ENCODE measurements at regions not wholly inside any gene's neighbourhood (a gene's known extent, or its start where the extent isn't known, plus 50 kb on each side); places are given as distances from the start of the nearest gene placed in this dataset.

DNA sequence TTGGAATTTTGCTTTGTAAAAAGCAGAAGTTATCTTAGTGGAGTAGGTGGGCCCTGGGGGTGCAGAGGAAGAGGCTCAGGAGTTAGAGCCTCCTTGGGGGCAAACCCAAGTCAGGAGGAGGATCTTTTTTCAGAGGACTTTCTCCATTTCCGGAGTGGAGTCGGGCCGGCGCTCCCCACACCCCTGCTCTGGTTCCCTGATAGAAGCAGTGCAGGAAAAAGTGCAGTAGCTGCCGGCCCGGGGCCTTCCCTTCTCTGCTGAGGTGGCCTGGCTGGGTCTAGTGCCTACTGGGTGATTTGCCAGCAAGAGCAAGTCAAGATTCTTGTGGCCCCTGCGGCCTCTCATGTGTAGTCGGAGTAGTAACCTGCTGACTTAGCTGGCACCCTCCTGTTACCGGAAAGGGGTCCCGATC lies 124.2 kb upstream of the HS6ST1 start:
- Histone ChIP-seq H3K9me3 (replicated peaks; ENCODE audit: control insufficient read depth, insufficient read depth, low read length) (no peaks in the 10 kb centered on the region), H3K27ac (ENCODE audit: insufficient read depth, low read depth, low read length) (no peak overlapping the region), H3K4me3 (replicated peaks in 1 of 3; ENCODE audit: insufficient read depth in 1 of 3, low read depth in 1 of 3, low read length in 3 of 3) (no peak overlapping the region), H3K9ac (replicated peaks; ENCODE audit: extremely low read depth, insufficient read depth, low read length) (no peak overlapping the region), H3K27me3 (ENCODE audit: control insufficient read depth in 2 of 2, insufficient read depth in 2 of 2, low read length in 2 of 2) (no peaks in the 10 kb centered on the region), H3K4me1 (ENCODE audit: control insufficient read depth, extremely low read depth, insufficient read depth, low read length) (no peaks in the 10 kb centered on the region), H3K4me2 (ENCODE audit: insufficient read depth, low read length) (no peak overlapping the region), H3K79me2 (ENCODE audit: control insufficient read depth, insufficient read depth, low read length) (no peaks in the 10 kb centered on the region), H3K9me1 (replicated peaks; ENCODE audit: control insufficient read depth, extremely low read depth, insufficient read depth, low read length) (no peaks in the 10 kb centered on the region), H2AFZ (ENCODE audit: low read depth, low read length) (no peak overlapping the region), H3K36me3 (ENCODE audit: control insufficient read depth in 2 of 2, extremely low read depth in 1 of 2, insufficient read depth in 2 of 2, low read length in 2 of 2) (no peaks in the 10 kb centered on the region), H4K20me1 (replicated peaks; ENCODE audit: control insufficient read depth, extremely low read depth, insufficient read depth, low read length) (no peaks in the 10 kb centered on the region)
- ChIA-PET CTCF (no interaction called here), POLR2A (no interaction called here)
- intact Hi-C loops (cut with micrococcal nuclease): no loop called here
- no TSS peak for BruUV-seq (replicated peaks)
- FAIRE-seq: no peak
- DNase-seq (ENCODE audit: low read depth, low spot score): no peak
- TF ChIP-seq, protein P1, sequence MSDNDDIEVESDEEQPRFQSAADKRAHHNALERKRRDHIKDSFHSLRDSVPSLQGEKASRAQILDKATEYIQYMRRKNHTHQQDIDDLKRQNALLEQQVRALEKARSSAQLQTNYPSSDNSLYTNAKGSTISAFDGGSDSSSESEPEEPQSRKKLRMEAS (IDR thresholded peaks at IDR 0.05; ENCODE audit: insufficient read depth, insufficient read length): no peak
- TF ChIP-seq EZH2 (IDR thresholded peaks at IDR 0.05; ENCODE audit: borderline replicate concordance, low read depth, low read length, severe bottlenecking) (no peak), POLR2A (IDR thresholded peaks at IDR 0.05; ENCODE audit: low read depth, low read length) (no peak), JUN (IDR thresholded peaks at IDR 0.05; ENCODE audit: borderline replicate concordance, insufficient read depth, insufficient read length, low read depth) (no peak), FOS (IDR thresholded peaks at IDR 0.05; ENCODE audit: borderline replicate concordance, insufficient read depth, low read length) (no peak), POLR2AphosphoS5 (IDR thresholded peaks at IDR 0.05; ENCODE audit: insufficient read depth, low read depth, low read length) (no peak), GATA2 (IDR thresholded peaks at IDR 0.05; ENCODE audit: insufficient read depth, insufficient read length, low read depth, low read length) (no peak), MYC (IDR thresholded peaks at IDR 0.05; ENCODE audit: low read depth, low read length) (no peak)
- TF ChIP-seq, protein P2, sequence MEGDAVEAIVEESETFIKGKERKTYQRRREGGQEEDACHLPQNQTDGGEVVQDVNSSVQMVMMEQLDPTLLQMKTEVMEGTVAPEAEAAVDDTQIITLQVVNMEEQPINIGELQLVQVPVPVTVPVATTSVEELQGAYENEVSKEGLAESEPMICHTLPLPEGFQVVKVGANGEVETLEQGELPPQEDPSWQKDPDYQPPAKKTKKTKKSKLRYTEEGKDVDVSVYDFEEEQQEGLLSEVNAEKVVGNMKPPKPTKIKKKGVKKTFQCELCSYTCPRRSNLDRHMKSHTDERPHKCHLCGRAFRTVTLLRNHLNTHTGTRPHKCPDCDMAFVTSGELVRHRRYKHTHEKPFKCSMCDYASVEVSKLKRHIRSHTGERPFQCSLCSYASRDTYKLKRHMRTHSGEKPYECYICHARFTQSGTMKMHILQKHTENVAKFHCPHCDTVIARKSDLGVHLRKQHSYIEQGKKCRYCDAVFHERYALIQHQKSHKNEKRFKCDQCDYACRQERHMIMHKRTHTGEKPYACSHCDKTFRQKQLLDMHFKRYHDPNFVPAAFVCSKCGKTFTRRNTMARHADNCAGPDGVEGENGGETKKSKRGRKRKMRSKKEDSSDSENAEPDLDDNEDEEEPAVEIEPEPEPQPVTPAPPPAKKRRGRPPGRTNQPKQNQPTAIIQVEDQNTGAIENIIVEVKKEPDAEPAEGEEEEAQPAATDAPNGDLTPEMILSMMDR (IDR thresholded peaks at IDR 0.05; ENCODE audit: extremely low read depth in 1 of 2, insufficient read depth in 1 of 2, low read depth in 1 of 2, low read length in 2 of 2): no peak
- dilution Hi-C loops (cut with MboI; ENCODE audit: extremely low pct_ligation_motif_present, low sequenced_read_pairs): no loop called here
